Inferior parietal cortex (tissue), 1 donor: ENCODE measurements at regions not wholly inside any gene's neighbourhood (a gene's known extent, or its start where the extent isn't known, plus 50 kb on each side); places are given as distances from the start of the nearest gene placed in this dataset.

ENCODE experiments used
- DNase-seq: peaks from one replicate; pipeline ENCODE4 v3.0.0-alpha.2; 2016; ENCODE audit errors: extremely low spot score

- no peak for DNase-seq
These were observed 523.0 kb downstream of the PTPRC start for GRCh38 chr1:199161766-199162303.

- no peak for DNase-seq
These were observed 524.4 kb downstream of the PTPRC start for GRCh38 chr1:199163267-199163666.

- DNase-seq, result no peak
These were observed 524.8 kb downstream of the PTPRC start for GRCh38 chr1:199163670-199164069.

- no peak for DNase-seq
These were observed 528.6 kb downstream of the PTPRC start for GRCh38 chr1:199167460-199167859.

GRCh38 chr1:199168888-199169585, 530.2 kb downstream of the PTPRC start:
- DNase-seq, result no peak

GRCh38 chr1:199170711-199171110, 531.9 kb downstream of the PTPRC start:
- DNase-seq, result no peak

- DNase-seq, result no peak
These were observed 533.6 kb downstream of the PTPRC start for GRCh38 chr1:199172171-199173124.

- peak; percentile 58 for DNase-seq
These were observed 534.5 kb downstream of the PTPRC start for GRCh38 chr1:199173356-199173755.

- no peak for DNase-seq
These were observed 535.5 kb downstream of the PTPRC start for GRCh38 chr1:199174336-199174735.

GRCh38 chr1:199176713-199177112, 537.9 kb downstream of the PTPRC start:
- peak; percentile 19 for DNase-seq

- no peak for DNase-seq
These were observed 538.4 kb downstream of the PTPRC start for GRCh38 chr1:199177241-199177640.

- DNase-seq, result no peak
These were observed 539.8 kb downstream of the PTPRC start for GRCh38 chr1:199178646-199179045.

- DNase-seq, result no peak
These were observed 543.5 kb downstream of the PTPRC start for GRCh38 chr1:199182186-199182843.

GRCh38 chr1:199184180-199184579, 545.3 kb downstream of the PTPRC start:
- DNase-seq, result no peak

- no peak for DNase-seq
These were observed 556.0 kb downstream of the PTPRC start for GRCh38 chr1:199194862-199195261.

- no peak for DNase-seq
These were observed 558.9 kb downstream of the PTPRC start for GRCh38 chr1:199197695-199198094.

- no peak for DNase-seq
These were observed 563.5 kb downstream of the PTPRC start for GRCh38 chr1:199202331-199202730.

- DNase-seq, result no peak
These were observed 565.4 kb downstream of the PTPRC start for GRCh38 chr1:199204231-199204630.

GRCh38 chr1:199205740-199206441, 567.1 kb downstream of the PTPRC start:
- DNase-seq, result no peak

- DNase-seq, result no peak
These were observed 570.0 kb downstream of the PTPRC start for GRCh38 chr1:199208847-199209246.

- no peak for DNase-seq
These were observed 579.2 kb downstream of the PTPRC start for GRCh38 chr1:199218065-199218464.
